ENCODE measurements at regions not wholly inside any gene's neighbourhood (a gene's known extent, or its start where the extent isn't known, plus 50 kb on each side); places are given as distances from the start of the nearest gene placed in this dataset.

GRCh38 chr14:42893183-42893582, 1286.5 kb downstream of the LRFN5 start:
- TF ChIP-seq CTCF (CRISPR knock-in tag; IDR thresholded peaks at IDR 0.05) (no peak), ZNF549 (CRISPR knock-in tag; IDR thresholded peaks at IDR 0.05) (no peak)
